Upper lobe of left lung (tissue), 4 donors: ENCODE measurements at regions not wholly inside any gene's neighbourhood (a gene's known extent, or its start where the extent isn't known, plus 50 kb on each side); places are given as distances from the start of the nearest gene placed in this dataset.

Source experiments
- CTCF ChIP-seq, 6 experiments: fragments of 450-650 bp in 4 of 6; fragments of 200-600 bp in 2 of 6; sonication (generic) in 2 of 6; IDR thresholded peaks; one replicate each; pipeline ENCODE4 v1.5.1; 2016 to 2019; ENCODE audit warnings: antibody characterized with exemption in 6 of 6
- EP300 ChIP-seq, 4 donors: sonication (generic); formaldehyde crosslinking; IDR thresholded peaks; one replicate each; pipeline ENCODE4 v1.5.1; 2017; ENCODE audit warnings: antibody characterized with exemption in 4 of 4, control low read depth in 2 of 4
- POLR2A ChIP-seq, 4 donors: fragments of 450-650 bp; IDR thresholded peaks; one replicate each; pipeline ENCODE4 v1.5.1; 2016 to 2017; ENCODE audit warnings: antibody characterized with exemption in 4 of 4, mild to moderate bottlenecking in 2 of 4
- POLR2AphosphoS5 ChIP-seq, 2 donors: sonication (generic); formaldehyde crosslinking; IDR thresholded peaks; one replicate each; pipeline ENCODE4 v1.5.1; 2017; ENCODE audit warnings: antibody characterized with exemption in 2 of 2

GRCh38 chr3:124229836-124230235 is 237.9 kb upstream of the ROPN1 start:
- TF ChIP-seq POLR2A (IDR thresholded peaks at IDR 0.05) (no peak), CTCF (IDR thresholded peaks at IDR 0.05) (no peak), EP300 (IDR thresholded peaks at IDR 0.05) (no peak), POLR2AphosphoS5 (IDR thresholded peaks at IDR 0.05) (no peak)
